ENCODE measurements at regions not wholly inside any gene's neighbourhood (a gene's known extent, or its start where the extent isn't known, plus 50 kb on each side); places are given as distances from the start of the nearest gene placed in this dataset.

GRCh38 chr11:4190098-4190497, 95.5 kb downstream of the RRM1 start:
- Histone ChIP-seq H3K36me3 (no peaks in the 10 kb centered on the region), H3K9me3 (no peaks in the 10 kb centered on the region), H3K4me1 (no peaks in the 10 kb centered on the region), H3K4me3 (no peak overlapping the region), H3K27ac (no peak overlapping the region), H3K27me3 (no peaks in the 10 kb centered on the region)
- TF ChIP-seq CTCF (IDR thresholded peaks at IDR 0.05): no peak
- TF ChIP-seq POLR2A (IDR thresholded peaks at IDR 0.05): no peak
- no peak for TF ChIP-seq POLR2AphosphoS5 (IDR thresholded peaks at IDR 0.05)
- no peak for DNase-seq (ENCODE audit: low spot score in 2 of 2)
- intact Hi-C loops (cut with DNase I; ENCODE audit: low total_unique reads): no loop called here
